Neural cell (in vitro differentiated cells): ENCODE measurements at regions not wholly inside any gene's neighbourhood (a gene's known extent, or its start where the extent isn't known, plus 50 kb on each side); places are given as distances from the start of the nearest gene placed in this dataset.

ENCODE experiments used
- H2AFZ ChIP-seq: fragments of 200-600, 300-800 bp; sonication (generic), shearing (Covaris generic); 2 replicates; pipeline ENCODE4 v1.6.0; 2014; ENCODE audit warnings: low read depth, mild to moderate bottlenecking, antibody characterized with exemption, low read length, moderate library complexity
- H3F3A ChIP-seq: fragments of 200-600 bp; shearing (Covaris generic); 2 replicates; pipeline ENCODE4 v1.6.1; 2016; ENCODE audit warnings: mild to moderate bottlenecking, moderate library complexity, mixed read lengths, antibody characterized with exemption, low read length; ENCODE audit not compliant: insufficient read depth, poor library complexity, severe bottlenecking
- H3K27ac ChIP-seq: fragments of 200-600, 300-800 bp; sonication (generic), shearing (Covaris generic); 2 replicates; pipeline ENCODE4 v1.5.1; 2014; ENCODE audit warnings: mild to moderate bottlenecking, low read length, moderate library complexity
- H3K27me3 ChIP-seq: fragments of 300-800, 200-600 bp; sonication (generic), shearing (Covaris generic); 2 replicates; pipeline ENCODE4 v1.6.0; 2014; ENCODE audit warnings: mild to moderate bottlenecking, low read depth, low read length, moderate library complexity; ENCODE audit not compliant: insufficient read depth
- H3K36me3 ChIP-seq: fragments of 300-800, 200-600 bp; sonication (generic), shearing (Covaris generic); 2 replicates; pipeline ENCODE4 v1.5.1; 2014; ENCODE audit warnings: mild to moderate bottlenecking, antibody characterized with exemption, low read length, moderate library complexity; ENCODE audit not compliant: insufficient read depth
- H3K4me2 ChIP-seq: fragments of 300-800, 200-600 bp; sonication (generic), shearing (Covaris generic); 2 replicates; pipeline ENCODE4 v1.6.0; 2014; ENCODE audit warnings: mild to moderate bottlenecking, low read length
- H3K4me3 ChIP-seq: fragments of 300-800, 200-600 bp; sonication (generic), shearing (Covaris generic); 2 replicates; pipeline ENCODE4 v1.5.1; 2014; ENCODE audit warnings: mild to moderate bottlenecking, low read length, moderate library complexity
- H3K79me2 ChIP-seq: fragments of 200-600 bp; shearing (Covaris generic); replicated peaks from 2 replicates; pipeline ENCODE4 v1.6.0; 2014; ENCODE audit warnings: mild to moderate bottlenecking, low read length, moderate library complexity; ENCODE audit not compliant: insufficient read depth
- H3K9ac ChIP-seq: fragments of 300-800, 200-600 bp; sonication (generic), shearing (Covaris generic); 2 replicates; pipeline ENCODE4 v1.6.1; 2016; ENCODE audit warnings: mild to moderate bottlenecking, low read length, mixed read lengths
- H3K9me2 ChIP-seq: fragments of 200-600 bp; shearing (Covaris generic); 2 replicates; pipeline ENCODE4 v1.6.1; 2016; ENCODE audit warnings: mild to moderate bottlenecking, low read length, mixed read lengths; ENCODE audit not compliant: insufficient read depth
- H3K9me3 ChIP-seq: fragments of 200-600, 300-800 bp; sonication (generic), shearing (Covaris generic); 2 replicates; pipeline ENCODE4 v1.6.1; 2016; ENCODE audit warnings: mild to moderate bottlenecking, mixed run types, low read length, moderate library complexity, mixed read lengths
- H4K20me1 ChIP-seq: fragments of 200-600 bp; shearing (Covaris generic); 2 replicates; pipeline ENCODE4 v1.6.1; 2016; ENCODE audit warnings: mild to moderate bottlenecking, mixed run types; ENCODE audit not compliant: insufficient read depth
- CTCF ChIP-seq: fragments of 450-650 bp; IDR thresholded peaks from 2 replicates; pipeline ENCODE4 v1.5.1; 2014; ENCODE audit warnings: antibody characterized with exemption, mild to moderate bottlenecking, moderate library complexity; ENCODE audit not compliant: poor library complexity, severe bottlenecking
- EP300 ChIP-seq: fragments of 450-650 bp; conservative IDR thresholded peaks from 2 replicates; pipeline ENCODE4 v1.6.1; 2014; ENCODE audit warnings: antibody characterized with exemption, mild to moderate bottlenecking, moderate library complexity; ENCODE audit not compliant: poor library complexity, severe bottlenecking
- EZH2 ChIP-seq: fragments of 200-600, 300-800 bp; shearing (Covaris generic), sonication (generic); IDR thresholded peaks from 2 replicates; pipeline ENCODE4 v1.6.1; 2014; ENCODE audit warnings: antibody characterized with exemption, low read length, borderline replicate concordance, mild to moderate bottlenecking; ENCODE audit not compliant: insufficient read depth, poor library complexity, severe bottlenecking
- MXI1 ChIP-seq: fragments of 450-650 bp; conservative IDR thresholded peaks from 2 replicates; pipeline ENCODE4 v1.6.1; 2014; ENCODE audit warnings: antibody characterized with exemption, mild to moderate bottlenecking; ENCODE audit not compliant: poor library complexity, severe bottlenecking
- POLR2AphosphoS5 ChIP-seq: IDR thresholded peaks from 2 replicates; pipeline ENCODE4 v1.6.1; 2012
- RAD21 ChIP-seq: fragments of 450-650 bp; conservative IDR thresholded peaks from 2 replicates; pipeline ENCODE4 v1.6.1; 2014; ENCODE audit warnings: antibody characterized with exemption, mild to moderate bottlenecking, moderate library complexity
- REST ChIP-seq: IDR thresholded peaks from 2 replicates; pipeline ENCODE4 v1.6.1; 2012; ENCODE audit warnings: borderline replicate concordance
- SMC3 ChIP-seq: fragments of 450-650 bp; conservative IDR thresholded peaks from 2 replicates; pipeline ENCODE4 v1.6.1; 2014; ENCODE audit warnings: antibody characterized with exemption, mild to moderate bottlenecking, moderate library complexity; ENCODE audit not compliant: poor library complexity
- TAF1 ChIP-seq: IDR thresholded peaks from 2 replicates; pipeline ENCODE4 v1.6.1; 2012; ENCODE audit warnings: low read depth

- Histone ChIP-seq H4K20me1 (no peaks in the 10 kb centered on the region), H3K4me2 (no peak overlapping the region), H3F3A (no peaks in the 10 kb centered on the region), H2AFZ (no peak overlapping the region), H3K9me2 (no peaks in the 10 kb centered on the region), H3K36me3 (no peaks in the 10 kb centered on the region), H3K79me2 (no peaks in the 10 kb centered on the region), H3K27me3 (peaks cover 7% of the 10 kb centered on the region), H3K4me3 (no peak overlapping the region), H3K9me3 (no peaks in the 10 kb centered on the region), H3K27ac (no peak overlapping the region), H3K9ac (no peak overlapping the region)
- TF ChIP-seq MXI1 (no peak), TAF1 (no peak), CTCF (no peak), POLR2AphosphoS5 (no peak), SMC3 (no peak), EZH2 (no peak), EP300 (no peak), RAD21 (no peak), REST (no peak)
Measured at GRCh38 chrX:139199933-139200332, 330.6 kb upstream of the F9 start.

GRCh38 chrX:139198936-139199335 lies 331.6 kb upstream of the F9 start:
- Histone ChIP-seq H3F3A (no peaks in the 10 kb centered on the region), H3K9me3 (no peaks in the 10 kb centered on the region), H2AFZ (no peak overlapping the region), H3K27ac (no peak overlapping the region), H3K9me2 (no peaks in the 10 kb centered on the region), H3K4me3 (no peak overlapping the region), H4K20me1 (no peaks in the 10 kb centered on the region), H3K9ac (no peak overlapping the region), H3K4me2 (no peak overlapping the region), H3K79me2 (no peaks in the 10 kb centered on the region), H3K36me3 (no peaks in the 10 kb centered on the region), H3K27me3 (peaks cover 10% of the 10 kb centered on the region)
- TF ChIP-seq TAF1 (no peak), EP300 (no peak), RAD21 (no peak), REST (no peak), EZH2 (no peak), CTCF (no peak), SMC3 (no peak), POLR2AphosphoS5 (no peak), MXI1 (no peak)
